ENCODE measurements at regions not wholly inside any gene's neighbourhood (a gene's known extent, or its start where the extent isn't known, plus 50 kb on each side); places are given as distances from the start of the nearest gene placed in this dataset.

DNA sequence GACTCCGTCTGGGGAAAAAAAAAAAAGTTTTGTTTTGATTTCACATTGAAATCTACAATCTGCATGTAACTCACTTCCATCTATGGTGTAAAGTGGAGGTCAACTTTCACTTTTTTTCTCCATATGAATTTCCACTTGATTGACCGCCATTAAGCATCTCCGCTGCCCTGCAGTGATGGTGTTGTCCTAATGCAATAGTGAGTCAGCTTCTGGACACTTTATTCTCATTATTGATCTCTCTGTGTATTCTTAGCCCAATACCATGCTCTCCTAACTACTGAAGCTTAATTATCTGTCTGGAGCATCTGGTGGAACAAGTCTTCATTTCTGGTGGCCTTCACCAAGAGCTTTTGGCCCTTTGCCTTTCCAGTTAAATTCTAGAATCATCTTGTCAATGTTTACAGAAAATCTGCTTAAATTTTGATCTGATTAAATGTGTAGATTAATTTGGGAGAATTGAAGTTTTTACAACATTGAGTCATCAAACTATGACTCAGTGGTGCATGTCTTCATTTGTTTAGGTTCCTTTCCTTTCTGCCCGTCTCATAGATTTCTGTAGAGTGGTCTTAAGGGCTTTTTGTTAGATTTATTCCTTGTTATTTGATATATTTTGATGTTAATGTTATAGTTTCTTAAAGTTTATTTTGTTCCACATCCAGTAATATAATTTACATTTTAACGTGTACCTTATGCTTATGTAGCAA, 181.5 kb downstream of the PRDM2 start:
- Histone ChIP-seq H3K9ac (ENCODE audit: low read length) (no peak overlapping the region), H2AFZ (ENCODE audit: insufficient read depth, low read depth, low read length, poor library complexity, severe bottlenecking) (no peak overlapping the region), H4K20me1 (ENCODE audit: control insufficient read depth, insufficient read depth, low read length, poor library complexity, severe bottlenecking) (no peaks in the 10 kb centered on the region), H3K4me3 (ENCODE audit: control extremely low read depth in 1 of 5, extremely low read depth in 1 of 5, insufficient read depth in 1 of 5, low read depth in 2 of 5, low read length in 4 of 5) (no peak overlapping the region), H3K27ac (ENCODE audit: low read length in 2 of 2) (no peak overlapping the region), H3K4me2 (replicated peaks; ENCODE audit: low read depth, low read length, poor library complexity, severe bottlenecking) (no peak overlapping the region), H3K9me3 (ENCODE audit: control extremely low read depth in 1 of 3, control insufficient read depth in 2 of 3, insufficient read depth in 1 of 3, low read length in 2 of 3) (no peaks in the 10 kb centered on the region), H3K36me3 (replicated peaks in 1 of 2; ENCODE audit: control extremely low read depth in 1 of 2, control insufficient read depth in 1 of 2, extremely low read depth in 1 of 2, insufficient read depth in 2 of 2, low read length in 1 of 2) (no peaks in the 10 kb centered on the region), H3K27me3 (replicated peaks in 1 of 4; ENCODE audit: control extremely low read depth in 1 of 4, control insufficient read depth in 3 of 4, insufficient read depth in 4 of 4, low read length in 3 of 4) (peaks cover 0 to 11% (median under 1%) of the 10 kb centered on the region in 4 experiments), H3K79me2 (ENCODE audit: control insufficient read depth, insufficient read depth, low read length) (no peaks in the 10 kb centered on the region), H3K4me1 (ENCODE audit: control insufficient read depth in 2 of 2, insufficient read depth in 2 of 2, low read length in 2 of 2) (no peaks in the 10 kb centered on the region)
- DNase-seq (no peak), ATAC-seq (ENCODE audit: low read depth) (no peak)
- H3K9me3 Mint-ChIP-seq (ENCODE audit: insufficient read depth): no peaks in the 10 kb centered on the region
- no peak overlapping the region for H3K4me3 Mint-ChIP-seq
- H3K27ac Mint-ChIP-seq: no peak overlapping the region
- POLR2A ChIA-PET: no interaction called here
- no peaks in the 10 kb centered on the region for H3K4me1 Mint-ChIP-seq
- TF ChIP-seq, protein P1, sequence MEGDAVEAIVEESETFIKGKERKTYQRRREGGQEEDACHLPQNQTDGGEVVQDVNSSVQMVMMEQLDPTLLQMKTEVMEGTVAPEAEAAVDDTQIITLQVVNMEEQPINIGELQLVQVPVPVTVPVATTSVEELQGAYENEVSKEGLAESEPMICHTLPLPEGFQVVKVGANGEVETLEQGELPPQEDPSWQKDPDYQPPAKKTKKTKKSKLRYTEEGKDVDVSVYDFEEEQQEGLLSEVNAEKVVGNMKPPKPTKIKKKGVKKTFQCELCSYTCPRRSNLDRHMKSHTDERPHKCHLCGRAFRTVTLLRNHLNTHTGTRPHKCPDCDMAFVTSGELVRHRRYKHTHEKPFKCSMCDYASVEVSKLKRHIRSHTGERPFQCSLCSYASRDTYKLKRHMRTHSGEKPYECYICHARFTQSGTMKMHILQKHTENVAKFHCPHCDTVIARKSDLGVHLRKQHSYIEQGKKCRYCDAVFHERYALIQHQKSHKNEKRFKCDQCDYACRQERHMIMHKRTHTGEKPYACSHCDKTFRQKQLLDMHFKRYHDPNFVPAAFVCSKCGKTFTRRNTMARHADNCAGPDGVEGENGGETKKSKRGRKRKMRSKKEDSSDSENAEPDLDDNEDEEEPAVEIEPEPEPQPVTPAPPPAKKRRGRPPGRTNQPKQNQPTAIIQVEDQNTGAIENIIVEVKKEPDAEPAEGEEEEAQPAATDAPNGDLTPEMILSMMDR (IDR thresholded peaks at IDR 0.05): no peak
- TF ChIP-seq EZH2 (IDR thresholded peaks at IDR 0.05; ENCODE audit: borderline replicate concordance, insufficient read depth, low read depth, low read length, poor library complexity, severe bottlenecking): no peak
- CTCF ChIA-PET: no interaction called here
- intact Hi-C loops (cut with micrococcal nuclease): no loop called here
- peaks cover 27% of the 10 kb centered on the region for H3K27me3 Mint-ChIP-seq
- WGBS (ENCODE audit: insufficient coverage): no CpG with 5 or more reads among the region's 5 CpGs

GRCh38 chr1:13888351-13888986, 188.5 kb downstream of the PRDM2 start:
- H3K4me1 ChIP-seq (ENCODE audit: control insufficient read depth in 2 of 2, insufficient read depth in 2 of 2, low read length in 2 of 2): peaks cover 0 to 9% of the 10 kb centered on the region in 2 donors
- Mint-ChIP-seq H3K27ac (no peak overlapping the region), H3K9me3 (ENCODE audit: insufficient read depth) (no peaks in the 10 kb centered on the region), H3K4me3 (no peak overlapping the region), H3K27me3 (peaks cover 12% of the 10 kb centered on the region), H3K4me1 (peaks cover 10% of the 10 kb centered on the region)
- no peak overlapping the region for H3K9ac ChIP-seq (ENCODE audit: low read length)
- no peaks in the 10 kb centered on the region for H3K79me2 ChIP-seq (ENCODE audit: control insufficient read depth, insufficient read depth, low read length)
- intact Hi-C loops (cut with micrococcal nuclease): no loop called here
- DNase-seq: no peak
- POLR2A ChIA-PET: no interaction called here
- H3K9me3 ChIP-seq (ENCODE audit: control extremely low read depth in 1 of 3, control insufficient read depth in 2 of 3, insufficient read depth in 1 of 3, low read length in 2 of 3): no peaks in the 10 kb centered on the region
- H3K27ac ChIP-seq (ENCODE audit: low read length in 2 of 2): no peak overlapping the region
- H2AFZ ChIP-seq (ENCODE audit: insufficient read depth, low read depth, low read length, poor library complexity, severe bottlenecking): no peak overlapping the region
- TF ChIP-seq, protein P1 (IDR thresholded peaks at IDR 0.05): no peak
- TF ChIP-seq EZH2 (IDR thresholded peaks at IDR 0.05; ENCODE audit: borderline replicate concordance, insufficient read depth, low read depth, low read length, poor library complexity, severe bottlenecking): no peak
- no peak for ATAC-seq (ENCODE audit: low read depth)
- H3K4me3 ChIP-seq (ENCODE audit: control extremely low read depth in 1 of 5, extremely low read depth in 1 of 5, insufficient read depth in 1 of 5, low read depth in 2 of 5, low read length in 4 of 5): no peak overlapping the region
- no peaks in the 10 kb centered on the region for H3K36me3 ChIP-seq (replicated peaks in 1 of 2; ENCODE audit: control extremely low read depth in 1 of 2, control insufficient read depth in 1 of 2, extremely low read depth in 1 of 2, insufficient read depth in 2 of 2, low read length in 1 of 2)
- 42% methylated on average over 8 of the region's 10 CpGs for WGBS (ENCODE audit: insufficient coverage)
- peaks cover 0 to 43% (median 35%) of the 10 kb centered on the region in 4 experiments for H3K27me3 ChIP-seq (replicated peaks in 1 of 4; ENCODE audit: control extremely low read depth in 1 of 4, control insufficient read depth in 3 of 4, insufficient read depth in 4 of 4, low read length in 3 of 4)
- H4K20me1 ChIP-seq (ENCODE audit: control insufficient read depth, insufficient read depth, low read length, poor library complexity, severe bottlenecking): no peaks in the 10 kb centered on the region
- CTCF ChIA-PET: no interaction called here
- H3K4me2 ChIP-seq (replicated peaks; ENCODE audit: low read depth, low read length, poor library complexity, severe bottlenecking): no peak overlapping the region

All from B cell (primary cell).